ENCODE measurements at regions not wholly inside any gene's neighbourhood (a gene's known extent, or its start where the extent isn't known, plus 50 kb on each side); places are given as distances from the start of the nearest gene placed in this dataset.

DNA sequence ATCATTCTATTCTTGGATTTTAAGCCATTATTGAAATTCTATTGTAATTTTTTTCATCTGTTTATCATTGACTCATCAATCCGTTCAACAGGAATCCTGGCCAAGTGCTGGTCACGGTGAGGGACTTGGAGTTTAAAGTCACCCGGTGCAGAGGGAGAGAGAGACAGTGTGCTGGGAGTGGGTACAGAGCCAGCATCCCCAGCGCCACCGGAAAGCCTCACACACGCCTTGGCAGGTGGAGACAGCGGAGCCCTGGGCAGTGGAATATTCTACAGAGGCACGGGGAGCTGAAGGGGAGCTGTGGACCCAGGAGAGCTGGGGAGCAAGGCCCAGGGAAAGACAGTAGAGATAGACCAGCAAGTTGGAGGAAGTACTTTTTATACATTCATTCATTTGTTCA, 787.6 kb downstream of the BRD1 start:
- no peak for TF ChIP-seq CTCF (IDR thresholded peaks at IDR 0.05; ENCODE audit: low read depth, low read length, missing control alignments)
- DNase-seq (ENCODE audit: low read depth), result no peak
- no peak overlapping the region for H3K4me3 ChIP-seq (ENCODE audit: low read depth, low read length)
- in situ Hi-C loops (cut with HindIII; ENCODE audit: low sequenced_read_pairs), result no loop called here

- H3K4me3 ChIP-seq (ENCODE audit: low read depth, low read length), result no peak overlapping the region
- in situ Hi-C loops (cut with HindIII; ENCODE audit: low sequenced_read_pairs), result no loop called here
- DNase-seq (ENCODE audit: low read depth), result no peak
- no peak for TF ChIP-seq CTCF (IDR thresholded peaks at IDR 0.05; ENCODE audit: low read depth, low read length, missing control alignments)
These were observed 788.0 kb downstream of the BRD1 start for GRCh38 chr22:49039625-49040024.

DNA sequence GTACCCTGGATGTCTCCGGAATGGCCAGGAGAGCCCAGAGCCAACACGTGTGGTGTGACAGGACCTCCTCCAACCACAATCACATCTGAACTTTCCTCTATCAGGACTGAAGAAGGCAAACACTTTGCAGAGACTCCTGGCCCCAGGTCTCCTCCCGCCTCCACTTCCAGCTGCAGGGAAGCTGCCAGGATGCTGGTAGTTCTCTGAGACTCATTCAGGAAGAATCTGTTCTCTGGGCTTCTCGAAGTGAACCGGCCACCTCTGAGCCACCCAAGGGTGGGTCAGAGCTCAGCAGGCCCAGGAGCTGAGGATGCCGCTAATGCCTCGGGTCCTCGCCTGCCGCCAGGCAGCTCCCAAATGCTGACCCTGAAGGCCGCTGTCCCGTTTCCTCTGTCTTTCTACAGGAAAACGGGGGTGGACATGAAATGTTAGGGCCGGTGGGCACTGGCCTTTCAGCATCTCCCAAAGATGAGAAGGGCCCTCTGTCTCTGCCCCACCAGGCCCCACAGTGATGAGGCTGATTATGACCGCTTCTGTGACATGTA, 789.9 kb downstream of the BRD1 start:
- DNase-seq (ENCODE audit: low read depth), result no peak
- TF ChIP-seq CTCF (IDR thresholded peaks at IDR 0.05; ENCODE audit: low read depth, low read length, missing control alignments), result no peak
- no peak overlapping the region for H3K4me3 ChIP-seq (ENCODE audit: low read depth, low read length)
- in situ Hi-C loops (cut with HindIII; ENCODE audit: low sequenced_read_pairs), result no loop called here

GRCh38 chr22:49036513-49036912, 791.2 kb downstream of the BRD1 start:
- in situ Hi-C loops (cut with HindIII; ENCODE audit: low sequenced_read_pairs), result no loop called here
- no peak for TF ChIP-seq CTCF (IDR thresholded peaks at IDR 0.05; ENCODE audit: low read depth, low read length, missing control alignments)
- no peak for DNase-seq (ENCODE audit: low read depth)
- no peak overlapping the region for H3K4me3 ChIP-seq (ENCODE audit: low read depth, low read length)

DNA sequence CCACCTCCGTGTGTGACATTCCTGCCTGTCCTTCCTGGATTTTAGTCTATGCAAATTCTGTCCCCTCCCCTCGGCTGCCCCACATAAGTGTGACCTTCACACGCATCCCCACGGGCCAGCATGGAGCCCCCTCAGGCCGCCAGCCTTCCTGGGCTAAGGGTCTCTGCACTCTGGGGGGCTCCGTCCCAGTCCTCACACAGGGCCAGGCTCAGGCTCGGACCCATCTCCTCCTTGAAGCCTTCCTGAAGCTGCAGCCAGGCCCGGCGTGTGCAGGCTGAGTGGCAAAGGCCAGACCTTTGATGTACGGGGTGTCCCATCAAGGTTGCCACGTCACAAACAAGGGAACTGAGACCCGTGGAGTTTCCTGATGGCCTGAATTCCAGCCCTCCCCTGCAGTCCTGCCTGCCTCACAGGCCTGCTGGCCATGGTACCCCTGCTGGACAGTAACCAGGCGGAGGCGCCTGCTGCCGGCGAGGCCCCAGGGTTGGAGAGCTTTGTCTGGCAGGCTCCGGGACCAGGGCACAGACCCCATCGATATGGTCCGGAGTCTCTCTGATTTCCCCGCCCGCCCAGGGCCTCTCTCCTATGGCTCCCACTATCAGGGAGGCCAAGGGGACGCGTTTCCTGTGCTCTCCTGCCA, 791.7 kb downstream of the BRD1 start:
- no peak for TF ChIP-seq CTCF (IDR thresholded peaks at IDR 0.05; ENCODE audit: low read depth, low read length, missing control alignments)
- DNase-seq (ENCODE audit: low read depth), result no peak
- in situ Hi-C loops (cut with HindIII; ENCODE audit: low sequenced_read_pairs), result no loop called here
- H3K4me3 ChIP-seq (ENCODE audit: low read depth, low read length), result no peak overlapping the region

GRCh38 chr22:49034836-49035817, 792.5 kb downstream of the BRD1 start:
- no peak for DNase-seq (ENCODE audit: low read depth)
- H3K4me3 ChIP-seq (ENCODE audit: low read depth, low read length), result no peak overlapping the region
- in situ Hi-C loops (cut with HindIII; ENCODE audit: low sequenced_read_pairs), result no loop called here
- no peak for TF ChIP-seq CTCF (IDR thresholded peaks at IDR 0.05; ENCODE audit: low read depth, low read length, missing control alignments)
